Transverse colon (tissue), 4 donors: ENCODE measurements at regions not wholly inside any gene's neighbourhood (a gene's known extent, or its start where the extent isn't known, plus 50 kb on each side); places are given as distances from the start of the nearest gene placed in this dataset.
A peak's percentile ranks its signal among the peaks of the same experiment; 100 is the strongest.

Experiments
- DNase-seq: peaks from one replicate; pipeline ENCODE4 v3.0.0-alpha.2; 2019
- H3K27ac ChIP-seq, 4 donors: fragments of 200-600 bp; sonication (generic); 2 replicates each; pipeline ENCODE4 v1.5.1; 2016 to 2018; ENCODE audit warnings: inconsistent platforms in 4 of 4
- H3K27me3 ChIP-seq: fragments of 200-600 bp; sonication (generic); 2 replicates; pipeline ENCODE4 v1.5.1; 2017; ENCODE audit warnings: inconsistent platforms
- H3K36me3 ChIP-seq, 4 donors: fragments of 200-600 bp; sonication (generic); 2 replicates each; pipeline ENCODE4 v1.5.1; 2017 to 2019; ENCODE audit warnings: inconsistent platforms in 4 of 4
- H3K4me1 ChIP-seq, 4 donors: fragments of 200-600 bp; sonication (generic); 2 replicates each; pipeline ENCODE4 v1.5.1; 2017 to 2020; ENCODE audit warnings: inconsistent platforms in 4 of 4
- H3K4me3 ChIP-seq, 4 donors: fragments of 200-600 bp; sonication (generic); 1 replicate in 1 of 4; 2 replicates in 3 of 4; pipeline versions ENCODE4 v1.5.1 to v1.6.1; 2017 to 2019; ENCODE audit warnings: inconsistent platforms in 4 of 4
- H3K9me3 ChIP-seq, 2 donors: fragments of 200-600 bp; sonication (generic); 2 replicates each; pipeline ENCODE4 v1.5.1; 2017 to 2019; ENCODE audit warnings: inconsistent platforms in 2 of 2
- EP300 ChIP-seq: sonication (generic); formaldehyde crosslinking; IDR thresholded peaks from one replicate; pipeline ENCODE4 v1.6.1; 2017; ENCODE audit warnings: antibody characterized with exemption, low read depth
- POLR2A ChIP-seq: fragments of 450-650 bp; IDR thresholded peaks from one replicate; pipeline ENCODE4 v1.6.1; 2016; ENCODE audit warnings: antibody characterized with exemption, mild to moderate bottlenecking, moderate library complexity
- POLR2AphosphoS5 ChIP-seq, 3 donors: sonication (generic); formaldehyde crosslinking; IDR thresholded peaks; one replicate each; pipeline ENCODE4 v1.6.1; 2016; ENCODE audit warnings: antibody characterized with exemption in 3 of 3
- WGBS, 2 donors: methylation state at CpG; one replicate each; pipeline ENCODE4 v1.1.5; 2018; ENCODE audit warnings: low coverage in 1 of 2; 5-methylcytosine and 5-hydroxymethylcytosine counted together
- in situ Hi-C, 4 donors: fragments of 200-750 bp; cut with MboI; loops; one replicate each; pipeline versions ENCODE4 v1.15.0 to v1.15.1; 2017; ENCODE audit warnings: low sequenced_read_pairs in 3 of 4, low pct_ligation_motif_present in 1 of 4, low pct_unique_long_range_greater_than_20kb in 1 of 4
- intact Hi-C: fragments of 100-400 bp; cut with DNase I; formaldehyde crosslinking; loops from one replicate; pipeline ENCODE4 v1.15.1; 2023; ENCODE audit warnings: low total_unique reads
- TF ChIP-seq, protein P1 (sequence below), 5 experiments: fragments of 200-600 bp in 3 of 5; fragments of 450-650 bp in 2 of 5; sonication (generic) in 3 of 5; IDR thresholded peaks; 1 replicate in 2 of 5; 2 replicates in 3 of 5; pipeline ENCODE4 v1.5.1; 2016 to 2017; ENCODE audit warnings: antibody characterized with exemption in 5 of 5, inconsistent platforms in 3 of 5, mild to moderate bottlenecking in 2 of 5, moderate library complexity in 1 of 5

DNA sequence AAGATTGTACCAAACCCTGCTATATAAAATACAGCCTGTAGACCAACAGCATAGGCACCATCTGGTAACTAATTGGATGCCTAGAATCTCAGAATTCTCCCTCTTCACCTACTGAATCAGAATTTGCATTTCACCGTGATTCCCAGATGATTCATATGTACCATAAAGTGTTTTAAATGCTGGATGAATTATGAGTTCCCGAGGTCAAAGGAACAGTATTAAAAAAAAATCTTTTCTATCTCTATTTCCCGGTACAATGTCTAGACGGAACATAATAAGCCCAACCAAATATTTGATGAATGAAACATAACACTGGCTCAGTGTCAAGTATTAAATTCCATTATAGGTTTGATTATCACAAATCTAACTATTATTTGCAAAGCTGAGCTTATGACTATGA, 280.0 kb downstream of the ANKRD50 start:
- Histone ChIP-seq H3K4me1 (peaks cover 0 to 47% (median 14%) of the 10 kb centered on the region in 4 donors), H3K4me3 (no peak overlapping the region), H3K36me3 (no peaks in the 10 kb centered on the region), H3K27ac (peak overlapping the region in 3 of 4 donors; percentile 2 to 31 (median 26)), H3K27me3 (no peaks in the 10 kb centered on the region), H3K9me3 (no peaks in the 10 kb centered on the region)
- in situ Hi-C loops (no loop called here), intact Hi-C loops (no loop called here)
- 44 to 57% methylated on average over 4 of the region's 4 CpGs for WGBS, 2 donors
- TF ChIP-seq POLR2A (no peak), POLR2AphosphoS5 (IDR thresholded peaks at IDR 0.05) (peak in 1 of 3 donors; percentile 14)
- TF ChIP-seq, protein P1, sequence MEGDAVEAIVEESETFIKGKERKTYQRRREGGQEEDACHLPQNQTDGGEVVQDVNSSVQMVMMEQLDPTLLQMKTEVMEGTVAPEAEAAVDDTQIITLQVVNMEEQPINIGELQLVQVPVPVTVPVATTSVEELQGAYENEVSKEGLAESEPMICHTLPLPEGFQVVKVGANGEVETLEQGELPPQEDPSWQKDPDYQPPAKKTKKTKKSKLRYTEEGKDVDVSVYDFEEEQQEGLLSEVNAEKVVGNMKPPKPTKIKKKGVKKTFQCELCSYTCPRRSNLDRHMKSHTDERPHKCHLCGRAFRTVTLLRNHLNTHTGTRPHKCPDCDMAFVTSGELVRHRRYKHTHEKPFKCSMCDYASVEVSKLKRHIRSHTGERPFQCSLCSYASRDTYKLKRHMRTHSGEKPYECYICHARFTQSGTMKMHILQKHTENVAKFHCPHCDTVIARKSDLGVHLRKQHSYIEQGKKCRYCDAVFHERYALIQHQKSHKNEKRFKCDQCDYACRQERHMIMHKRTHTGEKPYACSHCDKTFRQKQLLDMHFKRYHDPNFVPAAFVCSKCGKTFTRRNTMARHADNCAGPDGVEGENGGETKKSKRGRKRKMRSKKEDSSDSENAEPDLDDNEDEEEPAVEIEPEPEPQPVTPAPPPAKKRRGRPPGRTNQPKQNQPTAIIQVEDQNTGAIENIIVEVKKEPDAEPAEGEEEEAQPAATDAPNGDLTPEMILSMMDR (IDR thresholded peaks at IDR 0.05): no peak
- DNase-seq: no peak

DNA sequence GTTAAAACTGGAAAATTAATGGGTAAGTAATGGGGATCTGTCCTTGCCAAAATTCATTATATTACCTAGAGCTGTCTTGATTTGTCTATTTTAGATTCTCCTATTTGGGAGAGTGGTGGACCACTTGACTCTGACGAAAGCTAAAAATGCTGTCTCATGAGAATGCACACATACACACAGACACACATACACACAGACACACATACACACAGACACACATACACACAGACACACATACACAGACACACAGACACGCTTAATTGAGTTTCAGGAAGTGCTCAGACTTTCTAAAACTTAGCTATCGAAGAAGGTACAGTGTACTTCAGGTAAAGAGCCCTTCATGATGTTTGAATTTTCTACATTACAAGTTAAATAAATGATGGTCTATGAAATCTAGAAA, 279.5 kb downstream of the ANKRD50 start:
- WGBS, 2 donors: 72 to 93% methylated on average over 3 of the region's 3 CpGs
- intact Hi-C loops: no loop called here
- Histone ChIP-seq H3K27me3 (no peaks in the 10 kb centered on the region), H3K4me1 (peaks cover 0 to 45% (median 12%) of the 10 kb centered on the region in 4 donors), H3K9me3 (no peaks in the 10 kb centered on the region), H3K27ac (no peak overlapping the region), H3K36me3 (no peaks in the 10 kb centered on the region), H3K4me3 (no peak overlapping the region)
- no peak for DNase-seq
- in situ Hi-C loops: no loop called here
- no peak for TF ChIP-seq POLR2A
- no peak for TF ChIP-seq POLR2AphosphoS5 (IDR thresholded peaks at IDR 0.05)
- TF ChIP-seq, protein P1 (IDR thresholded peaks at IDR 0.05): no peak
- no peak for TF ChIP-seq EP300

DNA sequence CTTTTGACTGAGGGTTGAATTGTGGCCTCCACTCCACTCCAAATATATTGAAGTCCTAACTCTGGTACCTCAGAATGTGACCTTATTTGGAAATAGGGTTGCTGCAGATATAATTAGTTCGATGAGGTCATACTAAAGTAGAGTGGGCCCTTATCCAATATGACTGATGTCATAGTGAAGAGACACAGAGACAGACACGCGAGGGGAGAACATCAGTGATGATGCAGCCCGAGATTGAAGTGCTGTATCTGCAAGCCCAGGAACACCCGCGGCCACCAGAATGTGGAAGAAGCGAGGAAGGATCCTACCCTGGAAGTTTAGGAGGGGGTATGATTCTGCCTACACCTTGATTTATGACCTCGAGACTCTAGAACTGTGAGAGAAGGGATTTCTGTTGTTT, 279.0 kb downstream of the ANKRD50 start:
- in situ Hi-C loops (no loop called here), intact Hi-C loops (no loop called here)
- DNase-seq: no peak
- Histone ChIP-seq H3K9me3 (no peaks in the 10 kb centered on the region), H3K27me3 (no peaks in the 10 kb centered on the region), H3K36me3 (no peaks in the 10 kb centered on the region), H3K27ac (no peak overlapping the region), H3K4me3 (no peak overlapping the region), H3K4me1 (peaks cover 0 to 40% (median 12%) of the 10 kb centered on the region in 4 donors)
- 85 to 89% methylated on average over 8 of the region's 8 CpGs for WGBS, 2 donors
- TF ChIP-seq POLR2A (no peak), EP300 (no peak), POLR2AphosphoS5 (IDR thresholded peaks at IDR 0.05) (no peak)
- TF ChIP-seq, protein P1 (IDR thresholded peaks at IDR 0.05): no peak

DNA sequence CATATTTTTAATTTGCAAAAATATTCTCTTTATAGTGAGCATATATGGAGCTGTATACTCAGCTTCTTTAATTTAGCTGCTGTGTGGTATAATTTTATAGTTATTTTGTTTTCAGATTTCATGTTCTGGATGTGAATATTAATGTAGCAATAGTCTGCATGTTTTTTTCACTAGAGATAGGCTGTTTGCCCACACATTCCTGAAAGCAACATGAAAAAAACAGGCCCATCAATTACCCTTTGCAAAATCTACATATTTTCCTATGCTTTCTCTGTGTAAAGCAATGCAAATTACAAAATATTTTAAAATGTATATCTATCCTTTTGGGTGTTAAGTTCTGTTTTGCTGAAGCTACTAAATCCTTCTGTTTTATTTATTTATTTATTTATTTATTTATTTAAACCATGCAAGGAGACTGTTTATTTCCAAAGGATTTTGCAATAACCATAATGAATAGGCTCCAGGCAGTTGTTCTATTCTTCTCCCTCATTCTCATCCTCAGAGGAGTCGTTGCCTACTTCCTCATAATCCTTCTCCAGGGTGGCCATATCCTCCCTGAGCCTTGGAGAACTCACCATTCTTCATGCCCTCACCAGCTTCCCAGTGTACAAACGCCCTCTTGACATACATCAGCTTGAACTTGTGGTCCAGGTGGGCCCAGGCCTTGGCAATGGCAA, 277.1 kb downstream of the ANKRD50 start:
- Histone ChIP-seq H3K36me3 (no peaks in the 10 kb centered on the region), H3K4me1 (peaks cover 0 to 25% (median 2%) of the 10 kb centered on the region in 4 donors), H3K27me3 (no peaks in the 10 kb centered on the region), H3K27ac (no peak overlapping the region), H3K4me3 (no peak overlapping the region), H3K9me3 (no peaks in the 10 kb centered on the region)
- intact Hi-C loops (no loop called here), in situ Hi-C loops (no loop called here)
- no peak for DNase-seq
- TF ChIP-seq, protein P1 (IDR thresholded peaks at IDR 0.05): no peak
- no peak for TF ChIP-seq EP300
- 60 to 67% methylated on average over 1 to 2 of the region's 2 CpGs for WGBS, 2 donors
